Lower leg skin (tissue), 4 donors: ENCODE measurements at regions not wholly inside any gene's neighbourhood (a gene's known extent, or its start where the extent isn't known, plus 50 kb on each side); places are given as distances from the start of the nearest gene placed in this dataset.

ENCODE experiments used
- DNase-seq, 2 donors: peaks; one replicate each; pipeline ENCODE4 v3.0.0-alpha.2; 2019; ENCODE audit warnings: low spot score in 2 of 2
- H3K4me3 ChIP-seq: fragments of 200-600 bp; sonication (generic); 2 replicates; pipeline ENCODE4 v1.5.1; 2017; ENCODE audit warnings: mild to moderate bottlenecking, low read depth; ENCODE audit not compliant: poor library complexity, severe bottlenecking
- POLR2A ChIP-seq, 2 donors: fragments of 450-650 bp; IDR thresholded peaks; one replicate each; pipeline ENCODE4 v1.6.1; 2016 to 2017; ENCODE audit warnings: antibody characterized with exemption in 2 of 2, mild to moderate bottlenecking in 1 of 2, moderate library complexity in 1 of 2
- WGBS, 2 donors: methylation state at CpG; one replicate each; pipeline ENCODE4 v1.1.5; 2018; 5-methylcytosine and 5-hydroxymethylcytosine counted together
- intact Hi-C: fragments of 100-400 bp; cut with DNase I; formaldehyde crosslinking; loops from one replicate; pipeline ENCODE4 v1.15.0; 2023; ENCODE audit warnings: low total_unique reads
- TF ChIP-seq, protein P1 (sequence below), 3 donors: fragments of 450-650 bp; IDR thresholded peaks; one replicate each; pipeline ENCODE4 v1.5.1; 2016; ENCODE audit warnings: antibody characterized with exemption in 3 of 3, mild to moderate bottlenecking in 3 of 3, moderate library complexity in 2 of 3

- 68 to 80% methylated on average over 8 of the region's 8 CpGs for WGBS, 2 donors
- TF ChIP-seq, protein P1, sequence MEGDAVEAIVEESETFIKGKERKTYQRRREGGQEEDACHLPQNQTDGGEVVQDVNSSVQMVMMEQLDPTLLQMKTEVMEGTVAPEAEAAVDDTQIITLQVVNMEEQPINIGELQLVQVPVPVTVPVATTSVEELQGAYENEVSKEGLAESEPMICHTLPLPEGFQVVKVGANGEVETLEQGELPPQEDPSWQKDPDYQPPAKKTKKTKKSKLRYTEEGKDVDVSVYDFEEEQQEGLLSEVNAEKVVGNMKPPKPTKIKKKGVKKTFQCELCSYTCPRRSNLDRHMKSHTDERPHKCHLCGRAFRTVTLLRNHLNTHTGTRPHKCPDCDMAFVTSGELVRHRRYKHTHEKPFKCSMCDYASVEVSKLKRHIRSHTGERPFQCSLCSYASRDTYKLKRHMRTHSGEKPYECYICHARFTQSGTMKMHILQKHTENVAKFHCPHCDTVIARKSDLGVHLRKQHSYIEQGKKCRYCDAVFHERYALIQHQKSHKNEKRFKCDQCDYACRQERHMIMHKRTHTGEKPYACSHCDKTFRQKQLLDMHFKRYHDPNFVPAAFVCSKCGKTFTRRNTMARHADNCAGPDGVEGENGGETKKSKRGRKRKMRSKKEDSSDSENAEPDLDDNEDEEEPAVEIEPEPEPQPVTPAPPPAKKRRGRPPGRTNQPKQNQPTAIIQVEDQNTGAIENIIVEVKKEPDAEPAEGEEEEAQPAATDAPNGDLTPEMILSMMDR (IDR thresholded peaks at IDR 0.05): no peak
- TF ChIP-seq POLR2A (IDR thresholded peaks at IDR 0.05): no peak
- DNase-seq: peak in 1 of 2 donors; percentile 20
- intact Hi-C loops: no loop called here
- no peak overlapping the region for H3K4me3 ChIP-seq
These were observed 195.3 kb downstream of the SMAD2 start for GRCh38 chr18:47735041-47735702.

- 66 to 69% methylated on average over 5 of the region's 5 CpGs for WGBS, 2 donors
- H3K4me3 ChIP-seq: no peak overlapping the region
- TF ChIP-seq, protein P1 (IDR thresholded peaks at IDR 0.05): no peak
- no peak for TF ChIP-seq POLR2A (IDR thresholded peaks at IDR 0.05)
- DNase-seq: peak in 1 of 2 donors; percentile 54
- intact Hi-C loops: no loop called here
These were observed 199.2 kb downstream of the SMAD2 start for GRCh38 chr18:47731276-47731675.

DNA sequence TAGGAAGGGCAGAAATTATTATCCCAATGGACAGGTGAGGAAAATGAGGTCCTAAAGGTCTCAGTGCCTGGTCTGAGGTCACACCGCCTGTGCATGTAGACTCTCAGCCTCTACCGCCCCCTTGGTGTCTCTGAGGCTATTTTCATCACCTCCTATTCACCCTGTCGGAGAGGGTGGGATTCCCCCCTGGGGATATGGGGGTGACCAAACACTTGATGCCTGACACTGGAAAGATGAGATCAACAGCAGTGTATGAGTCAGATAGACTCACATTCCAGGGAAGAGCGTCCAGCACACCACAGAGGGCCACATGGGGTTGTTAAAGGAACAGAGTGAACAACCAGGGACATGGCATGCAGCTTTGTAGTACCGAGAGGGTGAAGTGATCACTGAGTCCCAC, 199.7 kb downstream of the SMAD2 start:
- DNase-seq: peak in 1 of 2 donors; percentile 20
- WGBS, 2 donors: 50 to 69% methylated on average over 5 of the region's 5 CpGs
- H3K4me3 ChIP-seq: no peak overlapping the region
- TF ChIP-seq, protein P1 (IDR thresholded peaks at IDR 0.05): no peak
- TF ChIP-seq POLR2A (IDR thresholded peaks at IDR 0.05): no peak
- intact Hi-C loops: no loop called here

DNA sequence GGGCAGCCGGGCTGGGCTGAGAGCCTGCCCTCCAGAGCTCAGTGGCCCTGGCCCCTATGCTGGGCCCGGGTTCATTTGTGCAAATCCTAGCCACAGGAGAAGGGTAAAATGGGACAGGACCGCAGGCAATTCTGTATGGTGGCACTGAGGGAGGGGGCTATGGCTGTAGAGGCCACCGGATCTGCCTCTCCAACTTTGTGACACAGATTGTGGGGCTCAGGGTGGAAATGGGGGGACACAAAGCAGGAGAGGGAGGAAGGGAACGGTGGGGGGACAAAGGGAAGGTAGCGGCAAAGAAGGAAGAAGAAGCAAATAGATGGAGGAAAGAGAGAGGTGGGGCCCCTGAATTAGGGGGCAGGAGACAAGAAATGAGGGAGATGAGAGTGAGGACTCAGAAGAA, 201.1 kb downstream of the SMAD2 start:
- no peak overlapping the region for H3K4me3 ChIP-seq
- 79 to 81% methylated on average over 6 of the region's 6 CpGs for WGBS, 2 donors
- no peak for TF ChIP-seq POLR2A (IDR thresholded peaks at IDR 0.05)
- TF ChIP-seq, protein P1 (IDR thresholded peaks at IDR 0.05): no peak
- intact Hi-C loops: no loop called here
- peak in 1 of 2 donors; percentile 52 for DNase-seq

- intact Hi-C loops: no loop called here
- peak in 1 of 2 donors; percentile 37 for DNase-seq
- 76 to 84% methylated on average over 2 of the region's 2 CpGs for WGBS, 2 donors
- TF ChIP-seq, protein P1 (IDR thresholded peaks at IDR 0.05): no peak
- TF ChIP-seq POLR2A (IDR thresholded peaks at IDR 0.05): no peak
- no peak overlapping the region for H3K4me3 ChIP-seq
These were observed 201.5 kb downstream of the SMAD2 start for GRCh38 chr18:47728921-47729320.

DNA sequence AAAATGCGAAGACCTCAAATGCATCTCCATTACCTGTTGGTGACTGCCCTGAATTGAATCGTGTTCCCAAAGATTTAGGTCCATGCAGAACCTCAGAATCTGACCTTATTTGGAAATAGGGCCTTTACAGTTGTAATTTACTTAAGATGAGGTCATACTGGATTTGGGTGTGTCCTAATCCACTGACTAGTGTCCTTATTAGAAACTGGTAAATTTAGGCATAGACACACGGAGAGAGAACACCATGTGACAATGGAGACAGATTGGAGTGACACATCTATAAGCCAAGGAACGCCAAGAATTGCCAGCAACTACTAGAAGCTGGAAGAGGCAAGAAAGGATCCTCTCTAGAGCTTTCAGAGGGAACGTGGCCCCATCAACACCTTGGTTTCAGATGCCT, 203.1 kb downstream of the SMAD2 start:
- intact Hi-C loops: no loop called here
- DNase-seq: peak in 1 of 2 donors; percentile 10
- WGBS, 2 donors: 72 to 74% methylated on average over 5 of the region's 5 CpGs
- no peak overlapping the region for H3K4me3 ChIP-seq
- TF ChIP-seq, protein P1 (IDR thresholded peaks at IDR 0.05): no peak
